Spinal cord (tissue), 9 donors: ENCODE measurements at regions not wholly inside any gene's neighbourhood (a gene's known extent, or its start where the extent isn't known, plus 50 kb on each side); places are given as distances from the start of the nearest gene placed in this dataset.

ENCODE experiments used
- DNase-seq, 6 donors: peaks; one replicate each; pipeline versions ENCODE4 v3.0.0 to v3.0.0-alpha.2; 2013 to 2015; ENCODE audit warnings: low spot score in 6 of 6, low read depth in 4 of 6
- H3K27ac ChIP-seq: one replicate; pipeline ENCODE4 v1.5.1; 2013; ENCODE audit warnings: low read depth, low read length, control low read depth
- H3K27me3 ChIP-seq: one replicate; pipeline ENCODE4 v1.6.1; 2013; ENCODE audit warnings: low read length; ENCODE audit not compliant: control insufficient read depth, insufficient read depth
- H3K36me3 ChIP-seq: one replicate; pipeline ENCODE4 v1.6.1; 2013; ENCODE audit warnings: low read length; ENCODE audit not compliant: control insufficient read depth, insufficient read depth
- H3K4me1 ChIP-seq: one replicate; pipeline ENCODE4 v1.6.1; 2013; ENCODE audit warnings: low read length; ENCODE audit not compliant: control insufficient read depth, insufficient read depth
- H3K4me3 ChIP-seq: one replicate; pipeline ENCODE4 v1.5.1; 2013; ENCODE audit warnings: low read depth, low read length, control low read depth
- H3K9me3 ChIP-seq: one replicate; pipeline ENCODE4 v1.6.1; 2013; ENCODE audit warnings: low read length; ENCODE audit not compliant: control insufficient read depth, insufficient read depth
- WGBS: methylation state at CpG from one replicate; pipeline ENCODE4 v1.1.5; 2013; ENCODE audit warnings: missing lambda C conversion rate; ENCODE audit not compliant: insufficient coverage; 5-methylcytosine and 5-hydroxymethylcytosine counted together
- donor health status: healthy.

DNA sequence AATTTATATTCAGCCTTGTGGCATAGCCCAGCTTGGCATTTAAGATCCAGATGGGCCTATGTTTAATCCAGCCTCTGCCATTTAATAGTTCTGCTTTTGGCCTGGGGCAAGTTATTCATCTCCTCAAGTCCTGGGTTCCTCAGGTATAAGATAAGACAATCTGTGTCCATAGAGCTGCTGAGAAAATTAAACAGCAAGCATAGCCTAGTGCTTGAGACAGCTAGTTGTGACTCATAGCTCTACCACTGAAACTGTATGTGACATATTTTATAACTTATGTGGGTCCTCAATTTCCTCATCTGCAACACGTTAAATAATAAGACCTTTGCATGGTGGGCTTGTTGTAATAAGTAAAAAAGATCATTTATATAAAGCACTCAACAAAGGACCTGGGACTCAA is 53.3 kb upstream of the ATP10B start:
- Histone ChIP-seq H3K4me3 (no peak overlapping the region), H3K4me1 (no peaks in the 10 kb centered on the region), H3K27ac (no peak overlapping the region), H3K27me3 (no peaks in the 10 kb centered on the region), H3K9me3 (no peaks in the 10 kb centered on the region), H3K36me3 (no peaks in the 10 kb centered on the region)
- DNase-seq, result no peak
- WGBS, result no CpG with 5 or more reads among the region's 1 CpG

- Histone ChIP-seq H3K27ac (no peak overlapping the region), H3K4me3 (no peak overlapping the region), H3K9me3 (no peaks in the 10 kb centered on the region), H3K4me1 (no peaks in the 10 kb centered on the region), H3K36me3 (no peaks in the 10 kb centered on the region), H3K27me3 (no peaks in the 10 kb centered on the region)
- WGBS, result 57% methylated on average over 1 of the region's 3 CpGs
- DNase-seq, result peak in 2 of 6 donors; percentile 50 to 87
Observed at GRCh38 chr5:160904591-160904990, 52.6 kb upstream of the ATP10B start.

GRCh38 chr5:160903551-160903950 is 51.5 kb upstream of the ATP10B start:
- H3K27me3 ChIP-seq, result no peaks in the 10 kb centered on the region
- H3K36me3 ChIP-seq, result no peaks in the 10 kb centered on the region
- no peaks in the 10 kb centered on the region for H3K9me3 ChIP-seq
- H3K4me1 ChIP-seq, result no peaks in the 10 kb centered on the region
- no peak overlapping the region for H3K27ac ChIP-seq
- WGBS, result 70% methylated on average over 1 of the region's 1 CpG
- no peak for DNase-seq
- no peak overlapping the region for H3K4me3 ChIP-seq

GRCh38 chr5:160903076-160903475 is 51.1 kb upstream of the ATP10B start:
- no peak overlapping the region for H3K27ac ChIP-seq
- DNase-seq, result no peak
- H3K9me3 ChIP-seq, result no peaks in the 10 kb centered on the region
- no peaks in the 10 kb centered on the region for H3K4me1 ChIP-seq
- no peaks in the 10 kb centered on the region for H3K36me3 ChIP-seq
- H3K27me3 ChIP-seq, result no peaks in the 10 kb centered on the region
- H3K4me3 ChIP-seq, result no peak overlapping the region
- WGBS, result 100% methylated on average over 3 of the region's 3 CpGs
